HepG2 (cell line): ENCODE measurements at regions not wholly inside any gene's neighbourhood (a gene's known extent, or its start where the extent isn't known, plus 50 kb on each side); places are given as distances from the start of the nearest gene placed in this dataset.

ENCODE experiments used
- ATAC-seq: fragments of 200-7000 bp; cut with Tn5 transposase; 3 replicates; pipeline ENCODE4 v1.9.1; 2020; ENCODE audit warnings: mild to moderate bottlenecking, moderate library complexity
- BruUV-seq: library from RNA; stranded (reverse); fragments of 400-500 nt; replicated peaks from 2 replicates; lab custom pipeline; 2021; lab: Mats Ljungman, UMichigan
- CTCF ChIA-PET: fragments of 300-600 bp; formaldehyde crosslinking; extraction: SDS; loops from one replicate; lab custom pipeline; 2021; ENCODE audit warnings: low total read pairs, inconsistent platforms, low intra/inter-chr PET ratio; lab: Yijun Ruan, JAX
- POLR2A ChIA-PET: fragments of 350-600 bp; sonication (Branson Sonifier 250); formaldehyde crosslinking; loops from one replicate; lab custom pipeline; 2020; ENCODE audit warnings: antibody characterized with exemption, inconsistent platforms; lab: Yijun Ruan, JAX
- DNase-seq: peaks from one replicate; pipeline ENCODE4 v3.0.0-alpha.2; 2015; ENCODE audit warnings: low spot score
- FAIRE-seq: peaks from 3 replicates; lab custom pipeline; 2011; peaks lifted over from hg19 to GRCh38; lab: Jason Lieb, UNC
- H2AFZ ChIP-seq: one replicate; pipeline ENCODE4 v1.6.1; 2011; ENCODE audit warnings: low read length, inconsistent platforms
- H3K27ac ChIP-seq: fragments of 300-600 bp; 3 replicates; pipeline ENCODE4 v1.8.0; 2011; ENCODE audit warnings: mixed run types, mild to moderate bottlenecking, mixed read lengths, low read length, inconsistent platforms; ENCODE audit not compliant: insufficient read depth; ENCODE audit errors: extremely low read length
- H3K27me3 ChIP-seq, 2 experiments: fragments of 200-600 bp in 1 of 2; 2 replicates in 1 of 2; 3 replicates in 1 of 2; pipeline versions ENCODE4 v1.6.0 to v1.8.0; 2011; ENCODE audit warnings: low read length in 2 of 2, mild to moderate bottlenecking in 2 of 2, moderate library complexity in 2 of 2, inconsistent platforms in 1 of 2; ENCODE audit not compliant: insufficient read depth in 2 of 2, control insufficient read depth in 1 of 2
- H3K36me3 ChIP-seq, 2 experiments: fragments of 200-600 bp in 1 of 2; replicated peaks in 1 of 2; 2 replicates in 1 of 2; 3 replicates in 1 of 2; pipeline versions ENCODE4 v1.5.1 to v1.8.0; 2011; ENCODE audit warnings: low read length in 2 of 2, inconsistent platforms in 1 of 2; ENCODE audit not compliant: insufficient read depth in 2 of 2, control insufficient read depth in 1 of 2
- H3K4me1 ChIP-seq: 2 replicates; pipeline ENCODE4 v1.5.1; 2012; ENCODE audit warnings: low read length, inconsistent platforms; ENCODE audit not compliant: insufficient read depth
- H3K4me2 ChIP-seq: 2 replicates; pipeline ENCODE4 v1.6.0; 2011; ENCODE audit warnings: low read depth, low read length, inconsistent platforms
- H3K4me3 ChIP-seq, 3 experiments: fragments of 200-600 bp in 1 of 3; sonication (generic), shearing (Covaris generic) in 1 of 3; replicated peaks in 1 of 3; 2 replicates each; pipeline ENCODE4 v1.5.1; 2011 to 2016; ENCODE audit warnings: low read length in 3 of 3, inconsistent platforms in 2 of 3, low read depth in 2 of 3, mild to moderate bottlenecking in 2 of 3, control low read depth in 1 of 3, mixed read lengths in 1 of 3; ENCODE audit not compliant: insufficient read depth in 1 of 3
- H3K79me2 ChIP-seq: one replicate; pipeline ENCODE4 v1.6.1; 2011; ENCODE audit warnings: low read length, inconsistent platforms; ENCODE audit not compliant: insufficient read depth
- H3K9ac ChIP-seq: 2 replicates; pipeline ENCODE4 v1.6.0; 2011; ENCODE audit warnings: mild to moderate bottlenecking, low read depth, low read length, inconsistent platforms; ENCODE audit not compliant: insufficient read depth
- H3K9me3 ChIP-seq: 2 replicates; pipeline ENCODE4 v1.5.1; 2012; ENCODE audit warnings: mild to moderate bottlenecking, low read length
- H4K20me1 ChIP-seq: 2 replicates; pipeline ENCODE4 v1.6.0; 2011; ENCODE audit warnings: inconsistent platforms, mild to moderate bottlenecking, low read length, moderate library complexity; ENCODE audit not compliant: insufficient read depth
- NBN ChIP-seq: fragments of 450-650 bp; conservative IDR thresholded peaks from 2 replicates; pipeline ENCODE4 v1.6.1; 2017
- PITX1 ChIP-seq: sonication (generic); formaldehyde crosslinking; IDR thresholded peaks from 2 replicates; pipeline ENCODE4 v1.5.1; 2020; ENCODE audit warnings: mild to moderate bottlenecking, missing genetic modification reagents
- RFX3 ChIP-seq: IDR thresholded peaks from 2 replicates; pipeline ENCODE4 v1.6.1; 2016; ENCODE audit warnings: missing biosample characterization, missing genetic modification reagents
- STAT6 ChIP-seq: sonication (generic); formaldehyde crosslinking; IDR thresholded peaks from 2 replicates; pipeline ENCODE4 v1.4.0; 2020; ENCODE audit warnings: missing genetic modification reagents, mild to moderate bottlenecking, borderline replicate concordance
- ZFP36L1 ChIP-seq: sonication (generic); formaldehyde crosslinking; IDR thresholded peaks from 2 replicates; pipeline ENCODE4 v1.8.0; 2022; ENCODE audit warnings: mild to moderate bottlenecking, missing genetic modification reagents, moderate library complexity
- ZNF260 ChIP-seq: sonication (generic); formaldehyde crosslinking; IDR thresholded peaks from 2 replicates; pipeline ENCODE4 v1.4.0; 2020; ENCODE audit warnings: missing genetic modification reagents, low read depth, mild to moderate bottlenecking, borderline replicate concordance
- ZNF441 ChIP-seq: sonication (generic); formaldehyde crosslinking; IDR thresholded peaks from 2 replicates; pipeline ENCODE4 v1.7.0; 2021; ENCODE audit warnings: missing genetic modification reagents, borderline replicate concordance
- ZNF552 ChIP-seq: sonication (generic); formaldehyde crosslinking; IDR thresholded peaks from 2 replicates; pipeline ENCODE4 v1.9.0; 2022; ENCODE audit warnings: missing genetic modification reagents, mild to moderate bottlenecking, borderline replicate concordance
- ZNF780A ChIP-seq: sonication (generic); formaldehyde crosslinking; IDR thresholded peaks from 2 replicates; pipeline ENCODE4 v1.8.0; 2022; ENCODE audit warnings: mild to moderate bottlenecking, missing genetic modification reagents, moderate library complexity
- ZNF878 ChIP-seq: sonication (generic); formaldehyde crosslinking; IDR thresholded peaks from 2 replicates; pipeline ENCODE4 v1.8.1; 2023; ENCODE audit warnings: mild to moderate bottlenecking, missing genetic modification reagents, moderate library complexity
- WGBS: methylation state at CpG from one replicate; pipeline ENCODE4 v1.1.6; 2017; ENCODE audit warnings: low lambda C conversion rate; 5-methylcytosine and 5-hydroxymethylcytosine counted together
- in situ Hi-C: cut with HindIII; loops from 2 replicates; pipeline ENCODE4 v1.10.0; 2017; ENCODE audit warnings: low pct_unique_long_range_greater_than_20kb; ENCODE audit not compliant: extremely low pct_ligation_motif_present
- intact Hi-C: fragments of 100-400 bp; cut with micrococcal nuclease; formaldehyde crosslinking; loops from one replicate; pipeline ENCODE4 v1.10.0; 2022; ENCODE audit not compliant: unreplicated experiment
- TF ChIP-seq, protein P1 (sequence below): sonication (generic); formaldehyde crosslinking; IDR thresholded peaks from 2 replicates; pipeline ENCODE4 v1.4.0; 2020; ENCODE audit warnings: missing genetic modification reagents, borderline replicate concordance

DNA sequence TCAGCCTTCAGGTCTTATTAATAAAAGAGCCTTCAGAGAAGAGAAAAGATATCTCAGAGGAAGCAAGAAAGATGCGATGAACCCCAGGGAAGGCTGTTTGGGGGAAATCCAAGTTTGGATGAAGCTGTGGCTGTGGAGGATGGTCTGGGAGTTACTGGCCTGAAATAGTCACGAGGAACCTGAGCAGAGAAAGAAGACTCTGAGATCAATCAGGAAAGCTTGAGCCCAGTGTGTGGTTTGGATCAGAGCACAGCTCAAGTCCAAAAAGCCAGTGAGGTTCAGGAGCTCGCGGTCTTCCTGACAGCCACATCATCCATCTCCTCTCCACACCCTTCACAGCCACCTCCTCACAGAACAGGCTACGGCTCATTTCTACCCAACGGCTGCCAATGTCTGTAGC lies 87.4 kb upstream of the SERPINE2 start:
- ChIA-PET POLR2A (interaction anchor here (0.7 kb wide), 1 partner anchor 19 kb away, joined by 3 read pairs; no protein-coding TSS in a partner anchor), CTCF (no interaction called here)
- H3K9me3 ChIP-seq: peaks cover 5% of the 10 kb centered on the region; the same call in 1 of the 2 replicates
- no peak overlapping the region for H3K4me3 ChIP-seq
- ATAC-seq: no peak
- H3K36me3 ChIP-seq: no peaks in the 10 kb centered on the region
- DNase-seq: no peak
- no peaks in the 10 kb centered on the region for H4K20me1 ChIP-seq
- BruUV-seq: no TSS peak
- peaks cover 0 to 18% of the 10 kb centered on the region in 2 experiments for H3K27me3 ChIP-seq
- no peak for FAIRE-seq
- H3K27ac ChIP-seq: no peak overlapping the region
- no peak overlapping the region for H2AFZ ChIP-seq
- in situ Hi-C loops (no loop called here), intact Hi-C loops (no loop called here)
- H3K79me2 ChIP-seq: no peaks in the 10 kb centered on the region
- no peak overlapping the region for H3K9ac ChIP-seq
- WGBS: 48% methylated on average over 6 of the region's 6 CpGs
- TF ChIP-seq PITX1 (no peak), ZNF780A (CRISPR knock-in tag) (no peak), NBN (no peak), ZNF878 (CRISPR knock-in tag) (no peak), ZFP36L1 (no peak), ZNF260 (CRISPR knock-in tag) (no peak)
- peaks cover 25% of the 10 kb centered on the region for H3K4me1 ChIP-seq
- no peak overlapping the region for H3K4me2 ChIP-seq

- CTCF ChIA-PET: no interaction called here
- no peaks in the 10 kb centered on the region for H4K20me1 ChIP-seq
- BruUV-seq: no TSS peak
- TF ChIP-seq RFX3 (CRISPR knock-in tag) (no peak), ZNF552 (no peak), ZNF441 (CRISPR knock-in tag) (no peak), STAT6 (CRISPR knock-in tag) (no peak)
- TF ChIP-seq, protein P1, sequence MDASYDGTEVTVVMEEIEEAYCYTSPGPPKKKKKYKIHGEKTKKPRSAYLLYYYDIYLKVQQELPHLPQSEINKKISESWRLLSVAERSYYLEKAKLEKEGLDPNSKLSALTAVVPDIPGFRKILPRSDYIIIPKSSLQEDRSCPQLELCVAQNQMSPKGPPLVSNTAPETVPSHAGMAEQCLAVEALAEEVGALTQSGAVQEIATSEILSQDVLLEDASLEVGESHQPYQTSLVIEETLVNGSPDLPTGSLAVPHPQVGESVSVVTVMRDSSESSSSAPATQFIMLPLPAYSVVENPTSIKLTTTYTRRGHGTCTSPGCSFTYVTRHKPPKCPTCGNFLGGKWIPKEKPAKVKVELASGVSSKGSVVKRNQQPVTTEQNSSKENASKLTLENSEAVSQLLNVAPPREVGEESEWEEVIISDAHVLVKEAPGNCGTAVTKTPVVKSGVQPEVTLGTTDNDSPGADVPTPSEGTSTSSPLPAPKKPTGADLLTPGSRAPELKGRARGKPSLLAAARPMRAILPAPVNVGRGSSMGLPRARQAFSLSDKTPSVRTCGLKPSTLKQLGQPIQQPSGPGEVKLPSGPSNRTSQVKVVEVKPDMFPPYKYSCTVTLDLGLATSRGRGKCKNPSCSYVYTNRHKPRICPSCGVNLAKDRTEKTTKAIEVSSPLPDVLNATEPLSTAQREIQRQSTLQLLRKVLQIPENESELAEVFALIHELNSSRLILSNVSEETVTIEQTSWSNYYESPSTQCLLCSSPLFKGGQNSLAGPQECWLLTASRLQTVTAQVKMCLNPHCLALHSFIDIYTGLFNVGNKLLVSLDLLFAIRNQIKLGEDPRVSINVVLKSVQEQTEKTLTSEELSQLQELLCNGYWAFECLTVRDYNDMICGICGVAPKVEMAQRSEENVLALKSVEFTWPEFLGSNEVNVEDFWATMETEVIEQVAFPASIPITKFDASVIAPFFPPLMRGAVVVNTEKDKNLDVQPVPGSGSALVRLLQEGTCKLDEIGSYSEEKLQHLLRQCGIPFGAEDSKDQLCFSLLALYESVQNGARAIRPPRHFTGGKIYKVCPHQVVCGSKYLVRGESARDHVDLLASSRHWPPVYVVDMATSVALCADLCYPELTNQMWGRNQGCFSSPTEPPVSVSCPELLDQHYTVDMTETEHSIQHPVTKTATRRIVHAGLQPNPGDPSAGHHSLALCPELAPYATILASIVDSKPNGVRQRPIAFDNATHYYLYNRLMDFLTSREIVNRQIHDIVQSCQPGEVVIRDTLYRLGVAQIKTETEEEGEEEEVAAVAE (CRISPR knock-in tag): no peak
- no peak for DNase-seq
- H3K27ac ChIP-seq: no peak overlapping the region
- H3K4me1 ChIP-seq: peaks cover 29% of the 10 kb centered on the region
- no peak for FAIRE-seq
- POLR2A ChIA-PET: no interaction called here
- H3K9me3 ChIP-seq: peaks cover 5% of the 10 kb centered on the region; the same call in 1 of the 2 replicates
- no peak for ATAC-seq
- WGBS: 6% methylated on average over 5 of the region's 5 CpGs
- H3K79me2 ChIP-seq: no peaks in the 10 kb centered on the region
- H3K4me3 ChIP-seq: no peak overlapping the region
- H3K9ac ChIP-seq: no peak overlapping the region
- H3K27me3 ChIP-seq: peaks cover 0 to 15% of the 10 kb centered on the region in 2 experiments
- H3K4me2 ChIP-seq: no peak overlapping the region
- H2AFZ ChIP-seq: no peak overlapping the region
- intact Hi-C loops: no loop called here
- H3K36me3 ChIP-seq: no peaks in the 10 kb centered on the region
- in situ Hi-C loops: no loop called here
Observed at GRCh38 chr2:224126003-224126402, 86.9 kb upstream of the SERPINE2 start.
